ENCODE measurements at regions not wholly inside any gene's neighbourhood (a gene's known extent, or its start where the extent isn't known, plus 50 kb on each side); places are given as distances from the start of the nearest gene placed in this dataset.
"Not testable (repeated sequence)": the region's sequence is repeated elsewhere in the genome, so short reads cannot be mapped to it uniquely, and the experiment has no call there.

GRCh38 chr5:101327816-101328215, 424.7 kb upstream of the ST8SIA4 start:
- Mint-ChIP-seq H3K27me3 (peaks cover 5% of the 10 kb centered on the region), H3K36me3 (no peaks in the 10 kb centered on the region), H3K4me1 (ENCODE audit: low read depth) (no peaks in the 10 kb centered on the region), H3K27ac (no peak overlapping the region), H3K4me3 (no peak overlapping the region), H3K9me3 (peaks cover 6% of the 10 kb centered on the region)
- CTCF ChIA-PET = no interaction called here
- no peak for DNase-seq
- POLR2A ChIA-PET = no interaction called here
- intact Hi-C loops (cut with micrococcal nuclease) = no loop called here

DNA sequence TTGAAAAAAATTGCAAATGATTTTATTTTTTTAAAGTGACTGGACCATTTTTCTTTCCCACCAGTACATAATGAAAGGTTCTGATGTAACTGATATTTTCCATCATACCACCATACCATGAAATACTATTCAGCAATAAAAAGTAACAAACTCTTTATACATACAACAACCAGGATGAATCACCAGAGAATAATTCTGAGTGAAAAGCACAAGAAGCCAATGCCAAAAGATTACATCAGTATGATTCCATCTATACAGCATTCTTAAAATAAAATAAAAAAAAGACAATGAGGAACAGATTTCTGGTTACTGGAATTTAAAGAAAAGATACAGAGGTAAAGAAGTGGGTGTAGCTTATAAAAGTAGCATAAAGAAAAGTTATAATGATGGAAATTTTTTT, 423.7 kb upstream of the ST8SIA4 start:
- Mint-ChIP-seq H3K27me3 (peaks cover 5% of the 10 kb centered on the region), H3K4me3 (no peak overlapping the region), H3K27ac (no peak overlapping the region), H3K36me3 (no peaks in the 10 kb centered on the region), H3K9me3 (peaks cover 6% of the 10 kb centered on the region), H3K4me1 (ENCODE audit: low read depth) (no peaks in the 10 kb centered on the region)
- ChIA-PET POLR2A (no interaction called here), CTCF (no interaction called here)
- DNase-seq = no peak
- intact Hi-C loops (cut with micrococcal nuclease) = no loop called here

GRCh38 chr5:101316401-101316800, 413.3 kb upstream of the ST8SIA4 start:
- intact Hi-C loops (cut with micrococcal nuclease); CTCF ChIA-PET; POLR2A ChIA-PET; H3K36me3 Mint-ChIP-seq; H3K4me3 Mint-ChIP-seq; H3K9me3 Mint-ChIP-seq; H3K27ac Mint-ChIP-seq; H3K27me3 Mint-ChIP-seq; H3K4me1 Mint-ChIP-seq (ENCODE audit: low read depth); DNase-seq: not testable (repeated sequence)

DNA sequence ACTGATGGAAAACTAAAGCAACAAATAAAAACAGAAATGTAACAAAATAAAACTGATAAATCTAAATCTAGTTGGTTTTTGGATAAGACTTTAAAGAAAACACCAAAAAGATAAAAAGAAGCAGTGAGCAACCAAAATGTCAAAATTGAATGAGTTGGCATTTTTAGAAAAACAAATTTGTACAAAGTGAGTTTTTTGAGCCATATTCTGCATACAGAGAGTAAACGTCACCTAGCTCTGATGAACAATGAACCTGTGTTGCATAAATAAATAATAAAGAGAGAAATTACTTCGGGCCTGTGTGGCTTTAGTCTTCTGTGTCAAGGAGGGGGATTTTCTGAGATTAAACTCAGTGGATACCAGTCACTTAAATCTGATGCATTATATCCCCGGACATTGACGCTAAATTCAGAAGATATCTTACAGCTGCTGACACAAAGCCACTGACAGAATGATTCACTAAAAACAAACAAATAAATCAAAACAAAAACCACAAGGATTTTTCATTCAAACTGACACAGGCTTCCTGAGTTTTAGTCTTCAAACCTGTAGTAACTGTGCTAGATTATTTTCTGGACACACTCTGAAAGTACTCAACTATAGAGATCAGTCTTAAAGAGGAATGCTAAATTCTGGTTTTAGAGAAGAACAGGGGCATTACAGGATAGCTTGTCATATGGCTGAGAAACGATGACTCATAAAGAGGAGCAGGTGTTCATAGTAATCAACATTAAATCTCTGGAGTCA, 403.5 kb upstream of the ST8SIA4 start:
- Mint-ChIP-seq H3K4me3 (no peak overlapping the region), H3K9me3 (no peaks in the 10 kb centered on the region), H3K27ac (no peak overlapping the region), H3K36me3 (no peaks in the 10 kb centered on the region), H3K27me3 (no peaks in the 10 kb centered on the region), H3K4me1 (ENCODE audit: low read depth) (no peaks in the 10 kb centered on the region)
- POLR2A ChIA-PET = no interaction called here
- CTCF ChIA-PET = no interaction called here
- intact Hi-C loops (cut with micrococcal nuclease) = no loop called here
- no peak for DNase-seq

DNA sequence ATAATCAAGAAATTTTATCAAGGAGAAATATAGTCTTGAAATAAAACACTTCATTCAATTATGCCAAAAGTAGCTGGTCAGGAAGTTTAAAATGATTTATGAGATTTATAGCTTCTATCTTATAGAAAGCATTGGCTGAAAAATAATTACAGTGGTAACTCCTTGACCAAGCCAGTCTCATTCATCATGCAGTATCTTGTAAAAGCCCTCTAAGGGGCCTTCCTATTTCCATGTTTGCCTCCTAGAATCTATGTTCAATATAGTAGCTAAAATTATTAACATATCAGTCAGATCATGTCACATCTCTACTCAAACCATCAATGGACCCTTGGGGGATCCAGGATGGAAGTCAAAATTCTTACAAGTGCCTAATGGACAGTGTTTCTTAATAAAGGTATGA, 393.4 kb upstream of the ST8SIA4 start:
- H3K4me3 Mint-ChIP-seq = no peak overlapping the region
- CTCF ChIA-PET = no interaction called here
- no peaks in the 10 kb centered on the region for H3K4me1 Mint-ChIP-seq (ENCODE audit: low read depth)
- H3K9me3 Mint-ChIP-seq = no peaks in the 10 kb centered on the region
- no peaks in the 10 kb centered on the region for H3K36me3 Mint-ChIP-seq
- DNase-seq = no peak
- intact Hi-C loops (cut with micrococcal nuclease) = no loop called here
- peaks cover 2% of the 10 kb centered on the region for H3K27me3 Mint-ChIP-seq
- no peak overlapping the region for H3K27ac Mint-ChIP-seq
- POLR2A ChIA-PET = no interaction called here

GRCh38 chr5:101292199-101292598, 389.1 kb upstream of the ST8SIA4 start:
- H3K27ac Mint-ChIP-seq = no peak overlapping the region
- intact Hi-C loops (cut with micrococcal nuclease) = no loop called here
- no peak overlapping the region for H3K4me3 Mint-ChIP-seq
- no peak for DNase-seq
- H3K36me3 Mint-ChIP-seq = no peaks in the 10 kb centered on the region
- peaks cover 2% of the 10 kb centered on the region for H3K27me3 Mint-ChIP-seq
- ChIA-PET CTCF (no interaction called here), POLR2A (no interaction called here)
- no peaks in the 10 kb centered on the region for H3K4me1 Mint-ChIP-seq (ENCODE audit: low read depth)
- no peaks in the 10 kb centered on the region for H3K9me3 Mint-ChIP-seq

- H3K27me3 Mint-ChIP-seq; H3K27ac Mint-ChIP-seq; H3K36me3 Mint-ChIP-seq; CTCF ChIA-PET; DNase-seq; intact Hi-C loops (cut with micrococcal nuclease); H3K9me3 Mint-ChIP-seq; H3K4me3 Mint-ChIP-seq; H3K4me1 Mint-ChIP-seq (ENCODE audit: low read depth); POLR2A ChIA-PET: not testable (repeated sequence)
Observed at GRCh38 chr5:101290761-101291160, 387.7 kb upstream of the ST8SIA4 start.

DNA sequence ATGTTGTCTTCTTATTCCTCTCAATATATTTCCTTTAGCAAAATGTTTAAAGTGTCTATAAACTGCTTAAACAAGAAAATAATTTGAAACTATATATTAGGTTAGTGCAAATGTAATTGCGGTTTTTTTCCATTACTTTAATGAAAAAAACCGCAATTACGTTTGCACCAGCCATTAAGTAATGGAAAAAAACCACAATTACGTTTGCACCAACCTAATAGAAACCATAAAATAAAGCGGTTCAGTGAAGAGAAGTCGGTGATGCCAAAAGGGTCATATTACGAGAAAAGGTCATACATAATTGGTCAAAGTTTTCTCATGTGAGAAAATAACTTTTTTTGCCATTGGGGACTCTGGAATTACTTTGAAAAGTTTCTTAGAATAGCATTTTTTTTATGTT, 385.6 kb upstream of the ST8SIA4 start:
- no peaks in the 10 kb centered on the region for H3K36me3 Mint-ChIP-seq
- no peak overlapping the region for H3K27ac Mint-ChIP-seq
- H3K4me3 Mint-ChIP-seq = no peak overlapping the region
- ChIA-PET POLR2A (no interaction called here), CTCF (no interaction called here)
- no peaks in the 10 kb centered on the region for H3K4me1 Mint-ChIP-seq (ENCODE audit: low read depth)
- H3K9me3 Mint-ChIP-seq = no peaks in the 10 kb centered on the region
- H3K27me3 Mint-ChIP-seq = peaks cover 2% of the 10 kb centered on the region
- DNase-seq = no peak
- intact Hi-C loops (cut with micrococcal nuclease) = no loop called here

DNA sequence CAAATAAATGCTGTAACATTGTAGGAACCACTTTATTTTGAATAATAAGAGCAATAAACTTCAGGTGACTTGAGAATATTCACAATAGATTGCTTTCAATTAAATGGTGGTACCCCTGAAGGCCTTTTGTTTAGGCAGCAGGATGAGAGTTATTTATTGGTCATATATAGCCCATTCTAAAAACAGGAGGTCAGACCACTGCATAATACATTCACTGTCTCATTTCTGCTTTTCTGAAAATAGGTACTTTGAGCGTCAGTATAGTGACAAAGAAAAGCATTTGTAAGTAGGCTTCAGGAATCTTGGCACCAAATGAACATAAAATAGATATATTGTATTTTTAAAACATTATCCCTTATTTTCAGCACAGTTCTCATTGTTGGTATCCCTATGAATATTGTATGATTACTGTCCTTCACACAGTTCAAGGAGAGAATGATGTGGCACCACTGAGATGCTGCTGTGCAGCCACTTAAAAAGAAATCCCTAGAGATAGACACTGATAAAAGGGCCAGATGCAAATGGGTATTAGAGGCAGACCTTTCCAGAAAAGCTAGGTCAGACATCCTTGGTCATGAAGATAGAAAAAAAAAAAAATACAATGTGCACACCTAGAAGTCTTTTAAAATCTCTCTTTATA, 381.8 kb upstream of the ST8SIA4 start:
- Mint-ChIP-seq H3K36me3 (no peaks in the 10 kb centered on the region), H3K27ac (no peak overlapping the region)

GRCh38 chr5:101283938-101284337, 380.9 kb upstream of the ST8SIA4 start:
- intact Hi-C loops (cut with micrococcal nuclease); DNase-seq; POLR2A ChIA-PET; H3K9me3 Mint-ChIP-seq; CTCF ChIA-PET; H3K27me3 Mint-ChIP-seq; H3K36me3 Mint-ChIP-seq; H3K4me3 Mint-ChIP-seq; H3K4me1 Mint-ChIP-seq (ENCODE audit: low read depth); H3K27ac Mint-ChIP-seq: not testable (repeated sequence)

More for the DNA sequence above, 381.8 kb upstream of the ST8SIA4 start:
- CTCF ChIA-PET = no interaction called here
- H3K27me3 Mint-ChIP-seq = no peaks in the 10 kb centered on the region
- no peak for DNase-seq
- no peaks in the 10 kb centered on the region for H3K4me1 Mint-ChIP-seq (ENCODE audit: low read depth)
- POLR2A ChIA-PET = no interaction called here
- no peak overlapping the region for H3K4me3 Mint-ChIP-seq
- intact Hi-C loops (cut with micrococcal nuclease) = no loop called here
- no peaks in the 10 kb centered on the region for H3K9me3 Mint-ChIP-seq

GRCh38 chr5:101278917-101279316, 375.8 kb upstream of the ST8SIA4 start:
- Mint-ChIP-seq H3K9me3 (no peaks in the 10 kb centered on the region), H3K4me1 (ENCODE audit: low read depth) (no peaks in the 10 kb centered on the region), H3K27me3 (no peaks in the 10 kb centered on the region), H3K36me3 (no peaks in the 10 kb centered on the region), H3K4me3 (no peak overlapping the region), H3K27ac (no peak overlapping the region)
- POLR2A ChIA-PET = no interaction called here
- DNase-seq = no peak
- CTCF ChIA-PET = no interaction called here
- intact Hi-C loops (cut with micrococcal nuclease) = no loop called here

DNA sequence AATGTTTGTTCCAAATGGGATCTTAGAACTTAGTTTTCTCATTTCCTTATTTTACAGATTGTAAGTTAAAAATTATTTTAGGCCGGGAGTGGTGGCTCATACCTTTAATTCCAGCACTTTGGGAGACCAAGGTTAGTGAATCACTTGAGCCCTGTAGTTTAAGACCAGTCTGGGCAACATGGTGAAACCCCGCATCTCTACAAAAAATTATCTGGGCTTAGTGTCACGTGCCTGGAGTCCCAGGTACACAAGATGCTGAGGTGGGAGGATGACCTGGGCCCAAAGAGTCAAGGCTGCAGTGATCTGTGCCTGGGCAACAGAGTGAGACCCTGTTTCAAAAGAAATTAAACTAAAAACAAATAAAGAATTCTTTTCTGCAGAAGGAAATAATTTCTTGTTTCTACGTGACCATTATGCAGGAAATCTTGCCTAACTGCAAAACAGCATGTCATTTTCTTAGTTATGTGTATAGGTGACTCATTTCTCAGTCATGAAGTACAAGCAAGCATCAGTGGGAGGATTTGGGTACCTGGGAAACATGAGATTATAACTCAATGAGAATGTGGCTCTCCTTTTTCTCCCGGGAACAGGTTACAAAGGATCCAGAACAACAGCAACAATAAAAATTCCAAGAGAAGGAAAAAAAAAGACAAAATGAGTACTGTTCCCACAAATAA, 375.1 kb upstream of the ST8SIA4 start:
- no peaks in the 10 kb centered on the region for H3K27me3 Mint-ChIP-seq
- no peaks in the 10 kb centered on the region for H3K4me1 Mint-ChIP-seq (ENCODE audit: low read depth)
- intact Hi-C loops (cut with micrococcal nuclease) = no loop called here
- ChIA-PET CTCF (no interaction called here), POLR2A (no interaction called here)
- H3K27ac Mint-ChIP-seq = no peak overlapping the region
- H3K4me3 Mint-ChIP-seq = no peak overlapping the region
- DNase-seq = no peak
- no peaks in the 10 kb centered on the region for H3K36me3 Mint-ChIP-seq
- H3K9me3 Mint-ChIP-seq = no peaks in the 10 kb centered on the region

- POLR2A ChIA-PET = no interaction called here
- intact Hi-C loops (cut with micrococcal nuclease) = no loop called here
- H3K4me3 Mint-ChIP-seq = no peak overlapping the region
- H3K27ac Mint-ChIP-seq = no peak overlapping the region
- H3K4me1 Mint-ChIP-seq (ENCODE audit: low read depth) = no peaks in the 10 kb centered on the region
- H3K27me3 Mint-ChIP-seq = peaks cover 3% of the 10 kb centered on the region
- no peaks in the 10 kb centered on the region for H3K9me3 Mint-ChIP-seq
- CTCF ChIA-PET = no interaction called here
- DNase-seq = no peak
- no peaks in the 10 kb centered on the region for H3K36me3 Mint-ChIP-seq
Observed at GRCh38 chr5:101271945-101272344, 368.9 kb upstream of the ST8SIA4 start.

Data from activated CD4-positive, alpha-beta memory T cell treated with anti-CD3 and anti-CD28 coated beads for 36 hours (primary cell).